GM12878 (cell line): ENCODE measurements at regions not wholly inside any gene's neighbourhood (a gene's known extent, or its start where the extent isn't known, plus 50 kb on each side); places are given as distances from the start of the nearest gene placed in this dataset.

Experiments
- EP300 ChIP-seq, 2 experiments: fragments of 150-350 bp in 1 of 2; IDR thresholded peaks; 2 replicates each; pipeline ENCODE4 v1.6.1; 2011 to 2012; ENCODE audit warnings: low read depth in 2 of 2, low read length in 2 of 2, borderline replicate concordance in 1 of 2, improper control_type of control experiment in 1 of 2, inconsistent platforms in 1 of 2; ENCODE audit not compliant: control insufficient read depth in 1 of 2
- GABPA ChIP-seq: IDR thresholded peaks from 2 replicates; pipeline ENCODE4 v1.6.1; 2014; ENCODE audit warnings: antibody characterized with exemption, low read depth, mild to moderate bottlenecking, inconsistent platforms
- HDAC6 ChIP-seq: fragments of 200-600 bp; sonication (generic); IDR thresholded peaks from one replicate; pipeline ENCODE4 v1.8.0; 2017; ENCODE audit warnings: antibody characterized with exemption; ENCODE audit not compliant: unreplicated experiment
- POLR2AphosphoS2 ChIP-seq: IDR thresholded peaks from 2 replicates; pipeline ENCODE4 v1.6.1; 2011; ENCODE audit warnings: low read depth, mild to moderate bottlenecking, low read length, improper control_type of control experiment, moderate library complexity
- RCOR1 ChIP-seq: conservative IDR thresholded peaks from 2 replicates; pipeline ENCODE4 v1.6.1; 2012; ENCODE audit warnings: low read depth, low read length, improper control_type of control experiment
- SUZ12 ChIP-seq: fragments of 200-600 bp; sonication (generic); IDR thresholded peaks from one replicate; pipeline ENCODE4 v1.6.1; 2018; ENCODE audit warnings: antibody characterized with exemption, mild to moderate bottlenecking; ENCODE audit not compliant: unreplicated experiment
- TF ChIP-seq, protein P1 (sequence below), 3 experiments: IDR thresholded peaks in 2 of 3; conservative IDR thresholded peaks in 1 of 3; 2 replicates each; pipeline ENCODE4 v1.5.1; 2011; ENCODE audit warnings: low read depth in 3 of 3, low read length in 3 of 3, mild to moderate bottlenecking in 3 of 3, control low read depth in 2 of 3, moderate library complexity in 2 of 3, inconsistent platforms in 1 of 3, mixed read lengths in 1 of 3; ENCODE audit not compliant: control insufficient read depth in 2 of 3, insufficient read depth in 1 of 3; ENCODE audit errors: extremely low read depth in 1 of 3

DNA sequence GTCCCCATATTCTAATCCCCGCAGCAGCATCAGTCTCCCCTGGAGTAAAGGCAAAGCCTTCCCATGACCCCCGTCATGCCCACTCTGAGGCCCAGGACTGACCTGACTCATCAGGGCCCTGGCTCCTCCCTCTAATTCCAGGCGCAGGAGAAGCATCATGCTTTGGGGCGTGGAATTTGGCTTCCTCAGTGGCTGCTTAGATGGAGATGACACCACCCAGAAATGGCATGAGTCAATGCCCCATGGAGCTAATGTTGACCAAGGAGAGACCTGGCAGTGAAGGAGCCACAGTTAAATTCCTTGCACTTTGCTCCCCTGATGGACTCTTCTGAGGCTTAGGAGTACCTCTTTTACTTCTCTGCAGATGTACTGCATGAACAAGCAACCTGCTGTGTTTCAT lies 204.2 kb upstream of the PROK2 start:
- TF ChIP-seq POLR2AphosphoS2 (no peak), RCOR1 (no peak), HDAC6 (no peak), SUZ12 (no peak), GABPA (no peak), EP300 (IDR thresholded peaks at IDR 0.05; ENCODE audit: borderline replicate concordance in 1 of 2, control insufficient read depth in 1 of 2, low read depth in 2 of 2, low read length in 2 of 2) (no peak)
- TF ChIP-seq, protein P1, sequence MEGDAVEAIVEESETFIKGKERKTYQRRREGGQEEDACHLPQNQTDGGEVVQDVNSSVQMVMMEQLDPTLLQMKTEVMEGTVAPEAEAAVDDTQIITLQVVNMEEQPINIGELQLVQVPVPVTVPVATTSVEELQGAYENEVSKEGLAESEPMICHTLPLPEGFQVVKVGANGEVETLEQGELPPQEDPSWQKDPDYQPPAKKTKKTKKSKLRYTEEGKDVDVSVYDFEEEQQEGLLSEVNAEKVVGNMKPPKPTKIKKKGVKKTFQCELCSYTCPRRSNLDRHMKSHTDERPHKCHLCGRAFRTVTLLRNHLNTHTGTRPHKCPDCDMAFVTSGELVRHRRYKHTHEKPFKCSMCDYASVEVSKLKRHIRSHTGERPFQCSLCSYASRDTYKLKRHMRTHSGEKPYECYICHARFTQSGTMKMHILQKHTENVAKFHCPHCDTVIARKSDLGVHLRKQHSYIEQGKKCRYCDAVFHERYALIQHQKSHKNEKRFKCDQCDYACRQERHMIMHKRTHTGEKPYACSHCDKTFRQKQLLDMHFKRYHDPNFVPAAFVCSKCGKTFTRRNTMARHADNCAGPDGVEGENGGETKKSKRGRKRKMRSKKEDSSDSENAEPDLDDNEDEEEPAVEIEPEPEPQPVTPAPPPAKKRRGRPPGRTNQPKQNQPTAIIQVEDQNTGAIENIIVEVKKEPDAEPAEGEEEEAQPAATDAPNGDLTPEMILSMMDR (IDR thresholded peaks at IDR 0.05 in 2 of 3, conservative IDR thresholded peaks at IDR 0.05 in 1 of 3; ENCODE audit: control insufficient read depth in 2 of 3, extremely low read depth in 1 of 3, insufficient read depth in 1 of 3, low read depth in 3 of 3, low read length in 3 of 3), result no peak
